GM13977 (cell line): ENCODE measurements at regions not wholly inside any gene's neighbourhood (a gene's known extent, or its start where the extent isn't known, plus 50 kb on each side); places are given as distances from the start of the nearest gene placed in this dataset.

Experiments used
- DNase-seq: peaks from one replicate; pipeline ENCODE4 v3.0.0; 2012; ENCODE audit warnings: low spot score
- CTCF ChIP-seq: IDR thresholded peaks from 2 replicates; pipeline ENCODE4 v1.5.1; 2012; ENCODE audit warnings: mild to moderate bottlenecking, control low read depth; ENCODE audit not compliant: insufficient read depth; ENCODE audit errors: extremely low read depth, missing control alignments
- in situ Hi-C: fragments of 300-500 bp; cut with MboI; formaldehyde crosslinking; loops from one replicate; pipeline ENCODE4 v1.12.0; 2022; ENCODE audit warnings: low sequenced_read_pairs, low pct_unique_long_range_greater_than_20kb, mixed read lengths, inconsistent platforms; ENCODE audit not compliant: unreplicated experiment

DNA sequence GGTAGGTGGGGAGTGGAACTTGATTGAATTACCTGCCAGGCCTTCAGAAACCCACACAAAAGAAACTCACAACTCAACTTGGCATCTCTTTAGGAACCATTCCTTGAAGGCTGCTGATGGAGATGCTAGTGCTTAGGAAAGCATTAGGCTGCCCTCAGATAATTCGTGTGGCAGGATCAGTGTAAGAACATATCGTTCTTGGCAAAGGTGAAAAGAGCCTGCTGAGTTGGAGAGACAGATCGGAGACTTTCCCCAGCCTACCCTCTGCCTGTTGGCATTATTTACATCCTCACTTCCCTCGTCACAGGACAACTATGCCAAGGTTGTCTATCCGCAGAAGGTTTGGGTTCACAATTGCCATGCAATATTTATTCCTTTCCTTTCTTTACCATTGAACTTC is 120.0 kb upstream of the HS3ST3A1 start:
- in situ Hi-C loops = no loop called here
- DNase-seq = no peak
- TF ChIP-seq CTCF = no peak

DNA sequence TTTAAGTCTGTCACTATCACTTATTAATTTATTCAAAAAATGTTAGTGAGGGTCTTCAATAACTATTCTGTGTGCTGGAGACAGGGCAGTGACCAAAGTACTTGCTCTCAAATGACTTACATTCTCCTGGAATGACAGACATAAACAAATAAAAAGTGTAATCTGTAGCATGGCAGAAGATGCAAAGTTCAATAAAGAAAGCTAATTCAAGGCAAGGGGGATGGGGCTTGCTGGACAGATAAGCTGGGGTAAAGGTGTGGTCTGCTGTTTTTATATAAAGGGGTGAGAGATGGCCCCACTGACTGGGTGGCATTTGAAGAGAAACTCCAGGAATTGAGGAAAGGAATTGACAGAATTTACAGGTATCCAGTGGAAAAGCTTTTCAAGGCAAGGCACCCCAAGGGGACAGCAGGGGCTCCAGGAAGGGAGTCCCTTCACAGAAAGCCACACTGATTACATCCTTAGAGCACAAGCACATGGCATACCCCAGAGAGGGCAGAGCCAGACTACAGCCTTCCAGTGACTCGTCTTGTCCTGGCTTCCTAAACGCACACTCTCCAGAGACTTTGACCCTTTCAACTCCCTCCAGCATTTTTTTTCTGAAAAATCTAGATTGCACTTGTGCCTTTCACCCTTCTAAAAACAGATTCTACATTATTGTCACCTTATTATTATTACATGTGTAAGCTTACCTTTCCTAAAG is 123.7 kb upstream of the HS3ST3A1 start:
- in situ Hi-C loops = no loop called here
- DNase-seq = no peak
- no peak for TF ChIP-seq CTCF

DNA sequence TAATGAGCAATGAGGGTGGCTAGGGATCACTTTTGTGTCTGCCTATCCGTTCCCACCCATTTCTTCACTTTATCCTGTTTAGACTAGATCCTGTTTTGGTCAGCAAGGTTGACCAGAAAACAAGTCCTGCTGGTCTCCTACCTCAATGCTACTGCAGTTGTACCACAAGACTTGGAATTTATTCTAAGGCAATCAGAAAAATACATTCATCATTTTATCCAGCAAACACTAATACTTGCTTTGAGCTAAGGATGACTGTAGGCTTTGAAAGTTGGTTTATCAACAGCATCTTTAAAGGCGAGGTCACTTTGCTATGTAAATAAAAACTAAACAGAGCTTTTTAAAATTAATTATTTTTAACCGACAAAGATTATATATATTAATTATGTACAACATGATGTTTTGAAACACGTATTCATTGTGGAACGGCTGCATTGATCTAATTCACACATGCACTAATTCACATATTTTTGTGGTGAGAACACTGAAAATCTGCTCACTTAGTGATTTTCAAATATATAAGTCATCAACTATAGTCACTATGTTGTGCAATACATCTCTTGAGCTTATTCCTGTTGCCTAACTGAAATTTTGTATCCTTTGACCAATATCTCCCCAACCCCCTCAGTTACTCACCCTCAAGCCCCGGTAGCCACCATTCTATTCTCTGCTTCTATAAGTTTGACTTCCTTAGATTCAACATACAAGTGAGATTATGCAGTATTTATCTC is 125.9 kb upstream of the HS3ST3A1 start:
- in situ Hi-C loops = no loop called here
- no peak for TF ChIP-seq CTCF
- DNase-seq = no peak

- no peak for DNase-seq
- in situ Hi-C loops = no loop called here
- TF ChIP-seq CTCF = no peak
Observed at GRCh38 chr17:13728781-13729180, 127.1 kb upstream of the HS3ST3A1 start.

GRCh38 chr17:13729466-13730134 is 127.9 kb upstream of the HS3ST3A1 start:
- no peak for DNase-seq
- TF ChIP-seq CTCF = no peak
- in situ Hi-C loops = no loop called here

- TF ChIP-seq CTCF = no peak
- in situ Hi-C loops = no loop called here
- no peak for DNase-seq
Observed at GRCh38 chr17:13734880-13735279, 133.2 kb upstream of the HS3ST3A1 start.
